Neural cell (in vitro differentiated cells): ENCODE measurements at regions not wholly inside any gene's neighbourhood (a gene's known extent, or its start where the extent isn't known, plus 50 kb on each side); places are given as distances from the start of the nearest gene placed in this dataset.

ENCODE experiments used
- H2AFZ ChIP-seq: fragments of 200-600, 300-800 bp; sonication (generic), shearing (Covaris generic); 2 replicates; pipeline ENCODE4 v1.6.0; 2014; ENCODE audit warnings: low read depth, mild to moderate bottlenecking, antibody characterized with exemption, low read length, moderate library complexity
- H3F3A ChIP-seq: fragments of 200-600 bp; shearing (Covaris generic); 2 replicates; pipeline ENCODE4 v1.6.1; 2016; ENCODE audit warnings: mild to moderate bottlenecking, moderate library complexity, mixed read lengths, antibody characterized with exemption, low read length; ENCODE audit not compliant: insufficient read depth, poor library complexity, severe bottlenecking
- H3K27ac ChIP-seq: fragments of 200-600, 300-800 bp; sonication (generic), shearing (Covaris generic); 2 replicates; pipeline ENCODE4 v1.5.1; 2014; ENCODE audit warnings: mild to moderate bottlenecking, low read length, moderate library complexity
- H3K27me3 ChIP-seq: fragments of 300-800, 200-600 bp; sonication (generic), shearing (Covaris generic); 2 replicates; pipeline ENCODE4 v1.6.0; 2014; ENCODE audit warnings: mild to moderate bottlenecking, low read depth, low read length, moderate library complexity; ENCODE audit not compliant: insufficient read depth
- H3K36me3 ChIP-seq: fragments of 300-800, 200-600 bp; sonication (generic), shearing (Covaris generic); 2 replicates; pipeline ENCODE4 v1.5.1; 2014; ENCODE audit warnings: mild to moderate bottlenecking, antibody characterized with exemption, low read length, moderate library complexity; ENCODE audit not compliant: insufficient read depth
- H3K4me2 ChIP-seq: fragments of 300-800, 200-600 bp; sonication (generic), shearing (Covaris generic); 2 replicates; pipeline ENCODE4 v1.6.0; 2014; ENCODE audit warnings: mild to moderate bottlenecking, low read length
- H3K4me3 ChIP-seq: fragments of 300-800, 200-600 bp; sonication (generic), shearing (Covaris generic); 2 replicates; pipeline ENCODE4 v1.5.1; 2014; ENCODE audit warnings: mild to moderate bottlenecking, low read length, moderate library complexity
- H3K79me2 ChIP-seq: fragments of 200-600 bp; shearing (Covaris generic); replicated peaks from 2 replicates; pipeline ENCODE4 v1.6.0; 2014; ENCODE audit warnings: mild to moderate bottlenecking, low read length, moderate library complexity; ENCODE audit not compliant: insufficient read depth
- H3K9ac ChIP-seq: fragments of 300-800, 200-600 bp; sonication (generic), shearing (Covaris generic); 2 replicates; pipeline ENCODE4 v1.6.1; 2016; ENCODE audit warnings: mild to moderate bottlenecking, low read length, mixed read lengths
- H3K9me2 ChIP-seq: fragments of 200-600 bp; shearing (Covaris generic); 2 replicates; pipeline ENCODE4 v1.6.1; 2016; ENCODE audit warnings: mild to moderate bottlenecking, low read length, mixed read lengths; ENCODE audit not compliant: insufficient read depth
- H3K9me3 ChIP-seq: fragments of 200-600, 300-800 bp; sonication (generic), shearing (Covaris generic); 2 replicates; pipeline ENCODE4 v1.6.1; 2016; ENCODE audit warnings: mild to moderate bottlenecking, mixed run types, low read length, moderate library complexity, mixed read lengths
- H4K20me1 ChIP-seq: fragments of 200-600 bp; shearing (Covaris generic); 2 replicates; pipeline ENCODE4 v1.6.1; 2016; ENCODE audit warnings: mild to moderate bottlenecking, mixed run types; ENCODE audit not compliant: insufficient read depth
- CTCF ChIP-seq: fragments of 450-650 bp; IDR thresholded peaks from 2 replicates; pipeline ENCODE4 v1.5.1; 2014; ENCODE audit warnings: antibody characterized with exemption, mild to moderate bottlenecking, moderate library complexity; ENCODE audit not compliant: poor library complexity, severe bottlenecking
- EP300 ChIP-seq: fragments of 450-650 bp; conservative IDR thresholded peaks from 2 replicates; pipeline ENCODE4 v1.6.1; 2014; ENCODE audit warnings: antibody characterized with exemption, mild to moderate bottlenecking, moderate library complexity; ENCODE audit not compliant: poor library complexity, severe bottlenecking
- EZH2 ChIP-seq: fragments of 200-600, 300-800 bp; shearing (Covaris generic), sonication (generic); IDR thresholded peaks from 2 replicates; pipeline ENCODE4 v1.6.1; 2014; ENCODE audit warnings: antibody characterized with exemption, low read length, borderline replicate concordance, mild to moderate bottlenecking; ENCODE audit not compliant: insufficient read depth, poor library complexity, severe bottlenecking
- MXI1 ChIP-seq: fragments of 450-650 bp; conservative IDR thresholded peaks from 2 replicates; pipeline ENCODE4 v1.6.1; 2014; ENCODE audit warnings: antibody characterized with exemption, mild to moderate bottlenecking; ENCODE audit not compliant: poor library complexity, severe bottlenecking
- POLR2AphosphoS5 ChIP-seq: IDR thresholded peaks from 2 replicates; pipeline ENCODE4 v1.6.1; 2012
- RAD21 ChIP-seq: fragments of 450-650 bp; conservative IDR thresholded peaks from 2 replicates; pipeline ENCODE4 v1.6.1; 2014; ENCODE audit warnings: antibody characterized with exemption, mild to moderate bottlenecking, moderate library complexity
- REST ChIP-seq: IDR thresholded peaks from 2 replicates; pipeline ENCODE4 v1.6.1; 2012; ENCODE audit warnings: borderline replicate concordance
- SMC3 ChIP-seq: fragments of 450-650 bp; conservative IDR thresholded peaks from 2 replicates; pipeline ENCODE4 v1.6.1; 2014; ENCODE audit warnings: antibody characterized with exemption, mild to moderate bottlenecking, moderate library complexity; ENCODE audit not compliant: poor library complexity
- TAF1 ChIP-seq: IDR thresholded peaks from 2 replicates; pipeline ENCODE4 v1.6.1; 2012; ENCODE audit warnings: low read depth

- no peaks in the 10 kb centered on the region for H3K36me3 ChIP-seq
- H3K9me2 ChIP-seq, result no peaks in the 10 kb centered on the region
- no peaks in the 10 kb centered on the region for H3F3A ChIP-seq
- no peak overlapping the region for H3K4me2 ChIP-seq
- H3K4me3 ChIP-seq, result no peak overlapping the region
- no peaks in the 10 kb centered on the region for H3K9me3 ChIP-seq
- H3K27me3 ChIP-seq, result no peaks in the 10 kb centered on the region
- TF ChIP-seq EZH2, result no peak
- no peak for TF ChIP-seq SMC3
- no peak for TF ChIP-seq CTCF
- TF ChIP-seq TAF1, result no peak
- no peak for TF ChIP-seq EP300
- TF ChIP-seq REST, result no peak
- TF ChIP-seq RAD21, result no peak
- TF ChIP-seq MXI1, result no peak
- TF ChIP-seq POLR2AphosphoS5, result no peak
- no peak overlapping the region for H3K9ac ChIP-seq
- H3K27ac ChIP-seq, result no peak overlapping the region
- no peak overlapping the region for H2AFZ ChIP-seq
- no peaks in the 10 kb centered on the region for H3K79me2 ChIP-seq
- no peaks in the 10 kb centered on the region for H4K20me1 ChIP-seq
Observed at GRCh38 chr5:13403351-13403750, 541.1 kb downstream of the DNAH5 start.

GRCh38 chr5:13385066-13385465 is 559.4 kb downstream of the DNAH5 start:
- Histone ChIP-seq H3K4me3 (no peak overlapping the region), H3K9me2 (no peaks in the 10 kb centered on the region), H3K4me2 (no peak overlapping the region), H3K27me3 (no peaks in the 10 kb centered on the region), H2AFZ (no peak overlapping the region), H3K27ac (no peak overlapping the region), H3K9ac (no peak overlapping the region), H4K20me1 (no peaks in the 10 kb centered on the region), H3K9me3 (peaks cover 4% of the 10 kb centered on the region), H3K79me2 (no peaks in the 10 kb centered on the region), H3F3A (no peaks in the 10 kb centered on the region), H3K36me3 (no peaks in the 10 kb centered on the region)
- TF ChIP-seq REST, result no peak
- no peak for TF ChIP-seq CTCF
- TF ChIP-seq TAF1, result no peak
- TF ChIP-seq RAD21, result no peak
- TF ChIP-seq MXI1, result no peak
- no peak for TF ChIP-seq POLR2AphosphoS5
- TF ChIP-seq SMC3, result no peak
- no peak for TF ChIP-seq EP300
- TF ChIP-seq EZH2, result no peak
